A673 (cell line): ENCODE measurements at regions not wholly inside any gene's neighbourhood (a gene's known extent, or its start where the extent isn't known, plus 50 kb on each side); places are given as distances from the start of the nearest gene placed in this dataset.

Experiments used
- BruUV-seq: library from RNA; stranded (reverse); fragments of 400-500 nt; replicated peaks from 2 replicates; lab custom pipeline; 2021; lab: Mats Ljungman, UMichigan
- CTCF ChIA-PET: fragments of 300-600 bp; sonication (Branson Sonifier 250); formaldehyde crosslinking; loops from one replicate; lab custom pipeline; 2022; ENCODE audit warnings: antibody characterized with exemption; lab: Charles Lee
- POLR2A ChIA-PET: fragments of 300-600 bp; sonication (Branson Sonifier 250); formaldehyde crosslinking; loops from one replicate; lab custom pipeline; 2022; ENCODE audit warnings: antibody characterized with exemption; ENCODE audit not compliant: low non-redundant PET; lab: Charles Lee
- DNase-seq: peaks from one replicate; pipeline ENCODE4 v3.0.0-alpha.2; 2015; ENCODE audit warnings: low spot score
- H3K27ac ChIP-seq: fragments of 200-600 bp; sonication (generic); 2 replicates; pipeline ENCODE4 v1.5.1; 2016; ENCODE audit warnings: mixed run types, low read depth, mild to moderate bottlenecking, mixed read lengths, antibody characterized with exemption, low read length; ENCODE audit not compliant: poor library complexity, severe bottlenecking
- H3K27me3 ChIP-seq: fragments of 200-600 bp; sonication (generic); replicated peaks from 2 replicates; pipeline ENCODE4 v1.6.1; 2017; ENCODE audit warnings: mixed run types, low read depth, mild to moderate bottlenecking, mixed read lengths, antibody characterized with exemption, low read length; ENCODE audit not compliant: insufficient read depth, poor library complexity
- H3K36me3 ChIP-seq: fragments of 200-600 bp; sonication (generic); 2 replicates; pipeline ENCODE4 v1.6.1; 2016; ENCODE audit warnings: mixed run types, mild to moderate bottlenecking, mixed read lengths, antibody characterized with exemption, low read length; ENCODE audit not compliant: insufficient read depth, poor library complexity, severe bottlenecking
- H3K4me1 ChIP-seq: fragments of 200-600 bp; sonication (generic); 2 replicates; pipeline ENCODE4 v1.6.1; 2017; ENCODE audit warnings: mixed run types, mild to moderate bottlenecking, mixed read lengths, antibody characterized with exemption, low read length; ENCODE audit not compliant: insufficient read depth, poor library complexity, severe bottlenecking
- H3K4me3 ChIP-seq: fragments of 200-600 bp; sonication (generic); 2 replicates; pipeline ENCODE4 v1.5.1; 2016; ENCODE audit warnings: low read depth, mixed run types, mild to moderate bottlenecking, mixed read lengths, low read length; ENCODE audit not compliant: poor library complexity, severe bottlenecking
- H3K9me3 ChIP-seq: fragments of 200-600 bp; sonication (generic); 2 replicates; pipeline ENCODE4 v1.6.1; 2016; ENCODE audit warnings: mixed run types, low read depth, mild to moderate bottlenecking, mixed read lengths, antibody characterized with exemption, low read length; ENCODE audit not compliant: poor library complexity, severe bottlenecking
- EZH2 ChIP-seq: fragments of 200-600 bp; sonication (generic); IDR thresholded peaks from 2 replicates; pipeline ENCODE4 v1.6.1; 2017; ENCODE audit warnings: borderline replicate concordance, low read depth, mild to moderate bottlenecking, mixed read lengths, antibody characterized with exemption, low read length; ENCODE audit not compliant: poor library complexity, severe bottlenecking
- intact Hi-C: fragments of 100-400 bp; cut with micrococcal nuclease; formaldehyde crosslinking; loops from one replicate; pipeline ENCODE4 v1.10.0; 2022; ENCODE audit not compliant: unreplicated experiment
- TF ChIP-seq, protein P1 (sequence below): fragments of 300-800, 200-600 bp; sonication (generic); conservative IDR thresholded peaks from 2 replicates; pipeline ENCODE4 v1.5.1; 2017; ENCODE audit warnings: low read depth, mild to moderate bottlenecking, antibody characterized with exemption, low read length, moderate library complexity, mixed read lengths

DNA sequence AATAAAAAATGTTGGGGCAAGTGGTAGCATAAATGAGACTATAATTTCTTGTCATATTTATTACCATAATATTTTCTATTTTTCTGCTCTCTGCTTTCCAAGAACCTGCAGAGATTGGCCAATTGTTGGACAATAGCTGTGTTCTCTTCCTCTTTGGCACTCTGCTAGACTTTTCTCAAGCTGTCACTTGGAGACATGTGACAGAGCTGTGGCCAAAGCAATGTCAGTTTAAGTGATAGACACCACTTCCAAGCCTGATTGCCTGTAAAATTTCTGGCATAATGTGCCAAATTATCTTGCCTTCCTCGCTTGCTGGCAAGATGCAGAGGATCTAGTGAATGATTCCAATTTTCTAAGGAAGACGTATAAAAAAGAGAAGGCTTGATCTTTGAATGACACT, 162.2 kb upstream of the NDST4 start:
- Histone ChIP-seq H3K27me3 (no peaks in the 10 kb centered on the region), H3K9me3 (no peaks in the 10 kb centered on the region), H3K4me3 (no peak overlapping the region), H3K27ac (no peak overlapping the region), H3K36me3 (no peaks in the 10 kb centered on the region), H3K4me1 (peaks cover 18% of the 10 kb centered on the region)
- intact Hi-C loops = no loop called here
- no TSS peak for BruUV-seq
- ChIA-PET CTCF (no interaction called here), POLR2A (no interaction called here)
- peak; percentile 43 for DNase-seq
- TF ChIP-seq, protein P1, sequence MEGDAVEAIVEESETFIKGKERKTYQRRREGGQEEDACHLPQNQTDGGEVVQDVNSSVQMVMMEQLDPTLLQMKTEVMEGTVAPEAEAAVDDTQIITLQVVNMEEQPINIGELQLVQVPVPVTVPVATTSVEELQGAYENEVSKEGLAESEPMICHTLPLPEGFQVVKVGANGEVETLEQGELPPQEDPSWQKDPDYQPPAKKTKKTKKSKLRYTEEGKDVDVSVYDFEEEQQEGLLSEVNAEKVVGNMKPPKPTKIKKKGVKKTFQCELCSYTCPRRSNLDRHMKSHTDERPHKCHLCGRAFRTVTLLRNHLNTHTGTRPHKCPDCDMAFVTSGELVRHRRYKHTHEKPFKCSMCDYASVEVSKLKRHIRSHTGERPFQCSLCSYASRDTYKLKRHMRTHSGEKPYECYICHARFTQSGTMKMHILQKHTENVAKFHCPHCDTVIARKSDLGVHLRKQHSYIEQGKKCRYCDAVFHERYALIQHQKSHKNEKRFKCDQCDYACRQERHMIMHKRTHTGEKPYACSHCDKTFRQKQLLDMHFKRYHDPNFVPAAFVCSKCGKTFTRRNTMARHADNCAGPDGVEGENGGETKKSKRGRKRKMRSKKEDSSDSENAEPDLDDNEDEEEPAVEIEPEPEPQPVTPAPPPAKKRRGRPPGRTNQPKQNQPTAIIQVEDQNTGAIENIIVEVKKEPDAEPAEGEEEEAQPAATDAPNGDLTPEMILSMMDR = no peak
- TF ChIP-seq EZH2 = no peak

DNA sequence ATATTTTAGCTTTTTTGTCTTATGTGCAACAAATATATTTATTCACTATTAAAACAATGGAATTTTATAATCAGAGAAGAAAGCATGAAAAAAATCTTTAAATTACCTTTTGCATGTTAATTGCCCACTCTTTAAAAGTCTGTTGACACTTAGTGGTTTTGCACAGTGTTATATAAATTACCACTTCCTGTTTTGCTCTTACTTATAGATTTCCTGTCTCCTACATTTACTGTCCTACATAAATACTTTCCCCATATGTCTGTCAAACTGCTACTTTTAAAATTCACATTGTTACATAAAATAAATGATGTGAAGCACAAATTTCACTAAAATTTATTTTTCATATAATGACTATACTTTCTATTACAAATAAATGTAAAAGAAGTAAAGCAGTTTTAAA, 161.1 kb upstream of the NDST4 start:
- TF ChIP-seq EZH2 = no peak
- TF ChIP-seq, protein P1 = no peak
- Histone ChIP-seq H3K4me3 (no peak overlapping the region), H3K36me3 (no peaks in the 10 kb centered on the region), H3K4me1 (peaks cover 18% of the 10 kb centered on the region), H3K9me3 (no peaks in the 10 kb centered on the region), H3K27ac (no peak overlapping the region), H3K27me3 (no peaks in the 10 kb centered on the region)
- POLR2A ChIA-PET = no interaction called here
- no TSS peak for BruUV-seq
- peak; percentile 40 for DNase-seq
- intact Hi-C loops = no loop called here
- CTCF ChIA-PET = no interaction called here

DNA sequence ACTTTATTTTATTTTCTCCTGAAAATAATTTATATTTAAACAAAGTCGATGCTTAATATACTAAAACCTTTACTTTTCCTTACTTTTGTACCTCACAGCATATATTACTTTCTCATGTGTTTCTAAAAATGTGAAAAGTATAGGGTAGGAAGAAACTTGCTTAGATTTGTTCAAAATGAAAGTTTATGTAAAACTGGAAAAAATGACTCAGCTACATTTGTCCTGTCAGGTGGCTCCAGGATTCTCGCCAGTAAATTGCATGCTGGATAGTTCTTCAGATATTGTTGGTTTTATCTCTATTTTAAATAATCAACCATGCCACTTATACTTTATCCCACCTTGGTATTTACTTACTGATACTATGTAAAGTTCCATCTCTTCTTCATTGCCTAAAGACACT, 159.2 kb upstream of the NDST4 start:
- peaks cover 18% of the 10 kb centered on the region for H3K4me1 ChIP-seq
- no peaks in the 10 kb centered on the region for H3K36me3 ChIP-seq
- intact Hi-C loops = no loop called here
- POLR2A ChIA-PET = no interaction called here
- no TSS peak for BruUV-seq
- TF ChIP-seq, protein P1 = no peak
- no peak for TF ChIP-seq EZH2
- no peak for DNase-seq
- no peaks in the 10 kb centered on the region for H3K27me3 ChIP-seq
- CTCF ChIA-PET = no interaction called here
- H3K4me3 ChIP-seq = no peak overlapping the region
- no peak overlapping the region for H3K27ac ChIP-seq
- no peaks in the 10 kb centered on the region for H3K9me3 ChIP-seq
